ENCODE measurements at regions not wholly inside any gene's neighbourhood (a gene's known extent, or its start where the extent isn't known, plus 50 kb on each side); places are given as distances from the start of the nearest gene placed in this dataset.

DNA sequence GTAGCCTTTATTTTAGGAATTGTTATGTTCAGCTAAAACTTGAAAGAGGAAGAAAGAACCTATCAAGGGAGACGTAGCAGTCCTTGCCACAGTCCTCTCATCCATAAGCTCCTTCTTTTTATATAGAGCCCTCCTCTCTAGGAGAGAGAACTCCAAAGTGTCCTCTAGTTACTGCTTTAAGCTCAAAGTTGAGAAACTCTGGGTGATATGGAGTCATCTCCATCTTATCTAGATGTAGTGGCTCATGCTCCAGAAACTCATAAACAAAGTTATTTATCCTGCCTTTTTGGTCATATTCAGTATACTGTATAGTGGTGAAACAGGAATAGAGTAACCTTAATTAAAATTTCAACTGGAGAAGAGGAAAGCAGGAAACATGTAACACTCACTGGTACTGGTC is 90.4 kb upstream of the ATF7IP start:
- TF ChIP-seq, protein P1, sequence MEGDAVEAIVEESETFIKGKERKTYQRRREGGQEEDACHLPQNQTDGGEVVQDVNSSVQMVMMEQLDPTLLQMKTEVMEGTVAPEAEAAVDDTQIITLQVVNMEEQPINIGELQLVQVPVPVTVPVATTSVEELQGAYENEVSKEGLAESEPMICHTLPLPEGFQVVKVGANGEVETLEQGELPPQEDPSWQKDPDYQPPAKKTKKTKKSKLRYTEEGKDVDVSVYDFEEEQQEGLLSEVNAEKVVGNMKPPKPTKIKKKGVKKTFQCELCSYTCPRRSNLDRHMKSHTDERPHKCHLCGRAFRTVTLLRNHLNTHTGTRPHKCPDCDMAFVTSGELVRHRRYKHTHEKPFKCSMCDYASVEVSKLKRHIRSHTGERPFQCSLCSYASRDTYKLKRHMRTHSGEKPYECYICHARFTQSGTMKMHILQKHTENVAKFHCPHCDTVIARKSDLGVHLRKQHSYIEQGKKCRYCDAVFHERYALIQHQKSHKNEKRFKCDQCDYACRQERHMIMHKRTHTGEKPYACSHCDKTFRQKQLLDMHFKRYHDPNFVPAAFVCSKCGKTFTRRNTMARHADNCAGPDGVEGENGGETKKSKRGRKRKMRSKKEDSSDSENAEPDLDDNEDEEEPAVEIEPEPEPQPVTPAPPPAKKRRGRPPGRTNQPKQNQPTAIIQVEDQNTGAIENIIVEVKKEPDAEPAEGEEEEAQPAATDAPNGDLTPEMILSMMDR (IDR thresholded peaks at IDR 0.05): no peak
- TF ChIP-seq NFE2L2 (conservative IDR thresholded peaks at IDR 0.05; ENCODE audit: low read length): no peak
- TF ChIP-seq POLR2A (IDR thresholded peaks at IDR 0.05; ENCODE audit: low read length): no peak
- TF ChIP-seq CEBPB (IDR thresholded peaks at IDR 0.05): no peak
- TF ChIP-seq CHD4 (IDR thresholded peaks at IDR 0.05; ENCODE audit: borderline replicate concordance): no peak
